GM12865 (cell line): ENCODE measurements at regions not wholly inside any gene's neighbourhood (a gene's known extent, or its start where the extent isn't known, plus 50 kb on each side); places are given as distances from the start of the nearest gene placed in this dataset.

Experiments
- DNase-seq: peaks from one replicate; pipeline ENCODE4 v3.0.0; 2010; ENCODE audit warnings: low read depth
- H3K4me3 ChIP-seq: 2 replicates; pipeline ENCODE4 v1.5.1; 2011; ENCODE audit warnings: mild to moderate bottlenecking, low read depth, low read length, control low read depth
- CTCF ChIP-seq: IDR thresholded peaks from 2 replicates; pipeline ENCODE4 v1.5.1; 2011; ENCODE audit warnings: low read length, control low read depth, low read depth, inconsistent platforms; ENCODE audit not compliant: insufficient read depth; ENCODE audit errors: missing control alignments

GRCh38 chr6:40181367-40181766 lies 247.1 kb upstream of the MOCS1 start:
- no peak for DNase-seq
- no peak overlapping the region for H3K4me3 ChIP-seq
- no peak for TF ChIP-seq CTCF

- no peak for TF ChIP-seq CTCF
- no peak overlapping the region for H3K4me3 ChIP-seq
- no peak for DNase-seq
Measured at GRCh38 chr6:40180271-40180670, 246.0 kb upstream of the MOCS1 start.

GRCh38 chr6:40179496-40179895 lies 245.2 kb upstream of the MOCS1 start:
- no peak for TF ChIP-seq CTCF
- H3K4me3 ChIP-seq: no peak overlapping the region
- DNase-seq: no peak

- no peak overlapping the region for H3K4me3 ChIP-seq
- DNase-seq: no peak
- no peak for TF ChIP-seq CTCF
Measured at GRCh38 chr6:40177598-40177997, 243.3 kb upstream of the MOCS1 start.

GRCh38 chr6:40176152-40176551 lies 241.9 kb upstream of the MOCS1 start:
- H3K4me3 ChIP-seq: no peak overlapping the region
- no peak for TF ChIP-seq CTCF
- no peak for DNase-seq

GRCh38 chr6:40172272-40172671 lies 238.0 kb upstream of the MOCS1 start:
- TF ChIP-seq CTCF: no peak
- no peak overlapping the region for H3K4me3 ChIP-seq
- no peak for DNase-seq

GRCh38 chr6:40171343-40171742 lies 237.1 kb upstream of the MOCS1 start:
- DNase-seq: no peak
- no peak for TF ChIP-seq CTCF

More at GRCh38 chr6:40171343-40171742, 237.1 kb upstream of the MOCS1 start:
- H3K4me3 ChIP-seq: no peak overlapping the region
